ENCODE measurements at regions not wholly inside any gene's neighbourhood (a gene's known extent, or its start where the extent isn't known, plus 50 kb on each side); places are given as distances from the start of the nearest gene placed in this dataset.

- Histone ChIP-seq H2BK15ac (ENCODE audit: low read length) (no peak overlapping the region), H3K27me3 (replicated peaks in 1 of 4; ENCODE audit: control insufficient read depth in 3 of 4, extremely low read depth in 1 of 4, insufficient read depth in 3 of 4, low read length in 3 of 4) (peaks cover 0 to 18% (median 12%) of the 10 kb centered on the region in 4 experiments; a peak in 4 of 7 replicates), H3K4me2 (ENCODE audit: insufficient read depth in 1 of 2, low read depth in 2 of 2, low read length in 2 of 2) (no peak overlapping the region), H3K23me2 (ENCODE audit: low read depth, low read length) (no peaks in the 10 kb centered on the region), H4K8ac (ENCODE audit: extremely low read depth, insufficient read depth, low read length) (no peak overlapping the region), H3K18ac (ENCODE audit: extremely low read depth, low read length) (no peak overlapping the region), H3K14ac (ENCODE audit: insufficient read length) (no peak overlapping the region), H3K4me1 (replicated peaks in 1 of 4; ENCODE audit: control insufficient read depth in 3 of 4, insufficient read depth in 4 of 4, low read length in 3 of 4) (peaks cover 0 to 15% (median 7%) of the 10 kb centered on the region in 4 experiments; a peak in 5 of 7 replicates), H2AK5ac (ENCODE audit: low read depth, low read length) (no peak overlapping the region), H3K79me1 (ENCODE audit: low read depth, low read length) (no peaks in the 10 kb centered on the region), H2AFZ (ENCODE audit: low read length) (no peak overlapping the region), H3K23ac (ENCODE audit: insufficient read length) (no peak overlapping the region), H3K9ac (replicated peaks in 1 of 4; ENCODE audit: extremely low read depth in 1 of 4, low read depth in 3 of 4, low read length in 3 of 4) (no peak overlapping the region), H4K20me1 (replicated peaks in 1 of 2; ENCODE audit: control insufficient read depth in 1 of 2, insufficient read depth in 2 of 2, low read length in 2 of 2) (no peaks in the 10 kb centered on the region), H2BK12ac (ENCODE audit: low read depth, low read length) (no peak overlapping the region), H2BK5ac (ENCODE audit: low read depth, low read length) (no peak overlapping the region), H3K4ac (replicated peaks; ENCODE audit: insufficient read length, low read depth, low read length) (no peak overlapping the region), H3K79me2 (ENCODE audit: control insufficient read depth in 1 of 2, insufficient read depth in 2 of 2, low read length in 2 of 2) (no peaks in the 10 kb centered on the region), H3K9me3 (ENCODE audit: insufficient read depth in 2 of 2, low read depth in 1 of 2, low read length in 1 of 2) (no peaks in the 10 kb centered on the region), H2BK20ac (ENCODE audit: low read length) (no peak overlapping the region), H4K5ac (ENCODE audit: insufficient read length, low read depth, low read length) (no peak overlapping the region), H4K91ac (replicated peaks; ENCODE audit: insufficient read length, low read length) (no peak overlapping the region), H3K4me3 (ENCODE audit: extremely low read depth in 1 of 4, insufficient read depth in 2 of 4, low read depth in 3 of 4, low read length in 4 of 4) (no peak overlapping the region), H3K36me3 (ENCODE audit: control insufficient read depth in 2 of 4, insufficient read depth in 4 of 4, low read length in 3 of 4) (no peaks in the 10 kb centered on the region), H3K27ac (ENCODE audit: low read depth, low read length) (no peak overlapping the region), H3K56ac (replicated peaks; ENCODE audit: insufficient read length, low read depth, low read length) (no peak overlapping the region), H2BK120ac (replicated peaks; ENCODE audit: low read depth, low read length) (no peak overlapping the region)
- ChIA-PET POLR2A (ENCODE audit: partially characterized antibody) (no interaction called here), CTCF (ENCODE audit: partially characterized antibody) (interaction anchor here (0.7 to 1.5 kb wide), 2 partner anchors 40 to 47 kb away, joined by 4 to 5 read pairs; no protein-coding TSS in a partner anchor)
- DNase-seq (ENCODE audit: low read depth in 1 of 2, low spot score in 2 of 2): no peak
- FAIRE-seq: no peak
- WGBS, 2 experiments (ENCODE audit: extremely low coverage in 1 of 2, insufficient coverage in 1 of 2, insufficient read length in 1 of 2, insufficient replicate concordance in 2 of 2, low coverage in 1 of 2, low lambda C conversion rate in 2 of 2, missing lambda C conversion rate in 1 of 2): 86% methylated on average over 2 of the region's 2 CpGs; no CpG with 5 or more reads in 1 of the 2 experiments
- TF ChIP-seq POU5F1 (IDR thresholded peaks at IDR 0.05; ENCODE audit: low read depth, low read length): no peak
- TF ChIP-seq, protein P1, sequence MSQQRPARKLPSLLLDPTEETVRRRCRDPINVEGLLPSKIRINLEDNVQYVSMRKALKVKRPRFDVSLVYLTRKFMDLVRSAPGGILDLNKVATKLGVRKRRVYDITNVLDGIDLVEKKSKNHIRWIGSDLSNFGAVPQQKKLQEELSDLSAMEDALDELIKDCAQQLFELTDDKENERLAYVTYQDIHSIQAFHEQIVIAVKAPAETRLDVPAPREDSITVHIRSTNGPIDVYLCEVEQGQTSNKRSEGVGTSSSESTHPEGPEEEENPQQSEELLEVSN (IDR thresholded peaks at IDR 0.05): no peak
- no peak for TF ChIP-seq SP1 (IDR thresholded peaks at IDR 0.05; ENCODE audit: low read depth, low read length)
- TF ChIP-seq, protein P2, sequence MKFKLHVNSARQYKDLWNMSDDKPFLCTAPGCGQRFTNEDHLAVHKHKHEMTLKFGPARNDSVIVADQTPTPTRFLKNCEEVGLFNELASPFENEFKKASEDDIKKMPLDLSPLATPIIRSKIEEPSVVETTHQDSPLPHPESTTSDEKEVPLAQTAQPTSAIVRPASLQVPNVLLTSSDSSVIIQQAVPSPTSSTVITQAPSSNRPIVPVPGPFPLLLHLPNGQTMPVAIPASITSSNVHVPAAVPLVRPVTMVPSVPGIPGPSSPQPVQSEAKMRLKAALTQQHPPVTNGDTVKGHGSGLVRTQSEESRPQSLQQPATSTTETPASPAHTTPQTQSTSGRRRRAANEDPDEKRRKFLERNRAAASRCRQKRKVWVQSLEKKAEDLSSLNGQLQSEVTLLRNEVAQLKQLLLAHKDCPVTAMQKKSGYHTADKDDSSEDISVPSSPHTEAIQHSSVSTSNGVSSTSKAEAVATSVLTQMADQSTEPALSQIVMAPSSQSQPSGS (IDR thresholded peaks at IDR 0.05; ENCODE audit: low read length): no peak
- TF ChIP-seq BACH1 (IDR thresholded peaks at IDR 0.05; ENCODE audit: low read length): no peak
- no peak for TF ChIP-seq BCL11A (IDR thresholded peaks at IDR 0.05; ENCODE audit: low read depth in 2 of 2, low read length in 2 of 2)
- TF ChIP-seq CHD2 (IDR thresholded peaks at IDR 0.05; ENCODE audit: low read length): no peak
- no peak for TF ChIP-seq RNF2 (IDR thresholded peaks at IDR 0.05; ENCODE audit: borderline replicate concordance, low read depth, low read length, missing control alignments, poor library complexity, severe bottlenecking)
- TF ChIP-seq TAF1 (IDR thresholded peaks at IDR 0.05; ENCODE audit: low read depth, low read length): no peak
- no peak for TF ChIP-seq SIRT6 (IDR thresholded peaks at IDR 0.05; ENCODE audit: low read length)
- no peak for TF ChIP-seq BRCA1 (IDR thresholded peaks at IDR 0.05; ENCODE audit: low read depth, low read length)
- TF ChIP-seq KDM1A (IDR thresholded peaks at IDR 0.05; ENCODE audit: borderline replicate concordance, low read length): no peak
These were observed 76.8 kb upstream of the MEDAG start for GRCh38 chr13:30829145-30829832.

Measured in H1 (cell line).